T47D (cell line): ENCODE measurements at regions not wholly inside any gene's neighbourhood (a gene's known extent, or its start where the extent isn't known, plus 50 kb on each side); places are given as distances from the start of the nearest gene placed in this dataset.

Source experiments
- DNase-seq, 2 experiments: peaks; one replicate each; pipeline versions ENCODE4 v3.0.0 to v3.0.0-alpha.2; 2011 to 2012; ENCODE audit warnings: low read depth in 1 of 2, low spot score in 1 of 2
- JUND ChIP-seq: IDR thresholded peaks from 2 replicates; pipeline ENCODE4 v1.6.1; 2012; ENCODE audit warnings: low read depth
- in situ Hi-C: cut with HindIII; loops from 2 replicates; pipeline ENCODE4 v1.10.0; 2016; ENCODE audit warnings: low sequenced_read_pairs, low pct_unique_long_range_greater_than_20kb

GRCh38 chr1:195591917-195592672 is 1016.1 kb downstream of the KCNT2 start:
- peak in 1 of 2 experiments; percentile 25 for DNase-seq
- no peak for TF ChIP-seq JUND
- in situ Hi-C loops = no loop called here

GRCh38 chr1:195590649-195591048 is 1017.6 kb downstream of the KCNT2 start:
- in situ Hi-C loops = no loop called here

GRCh38 chr1:195584870-195585624 is 1023.2 kb downstream of the KCNT2 start:
- DNase-seq = no peak
- in situ Hi-C loops = no loop called here
- no peak for TF ChIP-seq JUND

More at GRCh38 chr1:195590649-195591048, 1017.6 kb downstream of the KCNT2 start:
- TF ChIP-seq JUND = no peak
- DNase-seq = no peak

- no peak for DNase-seq
- in situ Hi-C loops = no loop called here
- no peak for TF ChIP-seq JUND
These were observed 1027.3 kb downstream of the KCNT2 start for GRCh38 chr1:195580988-195581387.

GRCh38 chr1:195577748-195578147 is 1030.5 kb downstream of the KCNT2 start:
- DNase-seq = no peak
- no peak for TF ChIP-seq JUND
- in situ Hi-C loops = no loop called here

- in situ Hi-C loops = no loop called here
- DNase-seq = no peak
- no peak for TF ChIP-seq JUND
These were observed 1031.6 kb downstream of the KCNT2 start for GRCh38 chr1:195576641-195577040.

- no peak for TF ChIP-seq JUND
- DNase-seq = no peak
- in situ Hi-C loops = no loop called here
These were observed 1033.7 kb downstream of the KCNT2 start for GRCh38 chr1:195574511-195574910.

GRCh38 chr1:195569934-195570333 is 1038.3 kb downstream of the KCNT2 start:
- in situ Hi-C loops = no loop called here
- DNase-seq = no peak
- no peak for TF ChIP-seq JUND

GRCh38 chr1:195568389-195568788 is 1039.9 kb downstream of the KCNT2 start:
- peak in 1 of 2 experiments; percentile 23 for DNase-seq
- in situ Hi-C loops = no loop called here
- TF ChIP-seq JUND = no peak

- DNase-seq = no peak
- in situ Hi-C loops = no loop called here
- TF ChIP-seq JUND = no peak
These were observed 1046.2 kb downstream of the KCNT2 start for GRCh38 chr1:195562074-195562473.

GRCh38 chr1:195550071-195550862 is 1058.0 kb downstream of the KCNT2 start:
- no peak for TF ChIP-seq JUND
- in situ Hi-C loops = no loop called here
- peak in 1 of 2 experiments; percentile 16 for DNase-seq

- TF ChIP-seq JUND = no peak
- DNase-seq = no peak
- in situ Hi-C loops = no loop called here
These were observed 1077.3 kb downstream of the KCNT2 start for GRCh38 chr1:195530961-195531360.
